ENCODE measurements at regions not wholly inside any gene's neighbourhood (a gene's known extent, or its start where the extent isn't known, plus 50 kb on each side); places are given as distances from the start of the nearest gene placed in this dataset.
"Not testable (repeated sequence)": the region's sequence is repeated elsewhere in the genome, so short reads cannot be mapped to it uniquely, and the experiment has no call there.

DNA sequence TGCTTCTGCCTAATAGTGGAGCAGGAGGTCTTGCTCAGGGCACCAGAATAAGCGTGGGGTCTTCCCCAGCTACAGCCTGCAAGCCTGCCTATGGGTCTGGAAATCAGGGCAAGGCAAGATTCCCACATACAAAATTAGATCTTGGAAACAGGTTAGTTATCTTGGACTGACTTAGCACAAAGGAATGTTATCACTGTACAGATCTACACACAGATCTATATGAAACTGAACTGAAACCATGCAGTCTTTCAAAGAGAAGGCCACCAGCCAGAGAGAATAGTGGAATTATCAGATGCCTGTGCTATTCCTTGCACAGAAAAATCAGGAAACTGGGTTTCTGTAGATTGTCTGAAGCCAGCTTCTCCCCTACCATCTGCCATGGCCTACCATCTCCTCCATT lies 585.7 kb downstream of the ACTL7B start:
- no peak for DNase-seq (ENCODE audit: low read depth in 4 of 4, low spot score in 3 of 4)

DNA sequence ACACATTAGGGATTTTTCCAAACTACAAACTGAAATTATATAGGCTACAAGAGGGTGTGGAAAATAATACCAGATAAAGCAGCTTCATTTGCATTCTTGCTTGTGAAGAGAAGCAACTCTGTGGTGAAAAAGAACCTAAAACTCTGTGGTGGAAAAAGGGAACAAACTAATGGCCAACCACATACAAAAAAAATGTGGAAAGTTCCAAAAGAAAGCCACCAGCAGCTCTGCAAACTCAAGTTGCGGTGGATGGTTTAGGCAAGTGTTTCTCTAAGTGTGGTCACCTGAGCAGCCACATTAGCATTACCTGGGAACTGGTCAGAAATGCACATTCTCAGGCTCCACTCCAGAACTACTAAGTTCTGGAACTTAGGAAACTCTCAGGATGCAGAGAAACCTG lies 586.4 kb downstream of the ACTL7B start:
- no peak for DNase-seq (ENCODE audit: low read depth in 4 of 4, low spot score in 3 of 4)

DNA sequence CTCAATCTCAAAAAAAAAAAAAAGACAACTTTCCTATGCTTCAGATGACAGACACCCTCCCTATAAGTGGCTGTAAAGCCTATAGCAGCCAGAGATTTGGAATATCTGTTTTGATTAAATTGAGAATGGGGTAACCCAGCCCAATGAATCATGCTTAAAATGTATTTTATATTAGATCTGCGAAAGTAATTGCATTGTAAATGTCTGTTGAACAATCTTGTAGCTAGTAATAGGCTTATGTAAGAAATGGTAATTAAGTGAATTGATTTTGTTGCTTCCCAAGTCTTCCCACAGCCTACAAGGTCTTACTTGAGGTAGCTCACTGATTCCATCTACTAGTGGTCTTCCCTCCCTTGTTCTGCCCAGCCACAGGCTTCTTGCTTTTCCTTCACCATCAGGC lies 590.7 kb downstream of the ACTL7B start:
- DNase-seq (ENCODE audit: low read depth in 4 of 4, low spot score in 3 of 4), result no peak

DNA sequence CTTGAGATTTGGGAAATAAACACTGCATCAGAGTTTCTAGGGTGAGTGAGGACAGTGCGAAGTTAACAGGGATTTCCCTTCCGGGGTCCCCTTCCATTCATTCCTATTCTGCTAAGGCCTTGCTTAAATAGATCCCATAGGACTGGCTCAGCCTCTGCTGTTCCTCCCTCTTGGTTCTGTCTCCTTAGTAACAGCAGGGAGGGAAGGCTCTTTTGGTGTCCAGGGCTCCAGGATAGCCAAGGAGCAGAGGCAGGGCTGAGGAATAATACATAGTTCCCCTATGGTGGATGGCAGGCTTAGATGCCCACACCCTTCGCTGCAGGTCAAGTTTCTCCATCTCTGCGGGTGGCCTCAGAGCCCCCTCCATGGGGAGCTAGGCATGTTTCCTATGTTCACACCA lies 591.7 kb downstream of the ACTL7B start:
- no peak for DNase-seq (ENCODE audit: low read depth in 4 of 4, low spot score in 3 of 4)

DNA sequence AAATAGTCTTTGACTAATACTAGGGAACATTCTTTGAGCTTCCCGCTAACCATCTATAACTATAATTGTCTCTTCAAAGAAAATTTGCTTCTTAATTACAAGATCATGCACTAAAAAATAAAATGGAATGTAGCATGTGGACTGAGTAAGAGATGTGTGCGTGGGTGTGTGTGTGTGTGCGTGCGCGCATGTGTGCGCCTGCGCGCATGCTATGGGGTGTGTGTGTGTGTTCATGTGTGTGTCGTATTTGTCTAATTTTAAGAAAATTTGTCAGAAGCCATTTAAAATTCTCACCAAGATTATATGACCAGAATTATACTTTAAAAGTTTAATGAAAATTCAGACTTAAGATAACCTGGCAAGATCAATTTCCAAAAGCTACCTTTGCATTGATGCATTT lies 593.0 kb downstream of the ACTL7B start:
- no peak for DNase-seq (ENCODE audit: low read depth in 4 of 4, low spot score in 3 of 4)

DNA sequence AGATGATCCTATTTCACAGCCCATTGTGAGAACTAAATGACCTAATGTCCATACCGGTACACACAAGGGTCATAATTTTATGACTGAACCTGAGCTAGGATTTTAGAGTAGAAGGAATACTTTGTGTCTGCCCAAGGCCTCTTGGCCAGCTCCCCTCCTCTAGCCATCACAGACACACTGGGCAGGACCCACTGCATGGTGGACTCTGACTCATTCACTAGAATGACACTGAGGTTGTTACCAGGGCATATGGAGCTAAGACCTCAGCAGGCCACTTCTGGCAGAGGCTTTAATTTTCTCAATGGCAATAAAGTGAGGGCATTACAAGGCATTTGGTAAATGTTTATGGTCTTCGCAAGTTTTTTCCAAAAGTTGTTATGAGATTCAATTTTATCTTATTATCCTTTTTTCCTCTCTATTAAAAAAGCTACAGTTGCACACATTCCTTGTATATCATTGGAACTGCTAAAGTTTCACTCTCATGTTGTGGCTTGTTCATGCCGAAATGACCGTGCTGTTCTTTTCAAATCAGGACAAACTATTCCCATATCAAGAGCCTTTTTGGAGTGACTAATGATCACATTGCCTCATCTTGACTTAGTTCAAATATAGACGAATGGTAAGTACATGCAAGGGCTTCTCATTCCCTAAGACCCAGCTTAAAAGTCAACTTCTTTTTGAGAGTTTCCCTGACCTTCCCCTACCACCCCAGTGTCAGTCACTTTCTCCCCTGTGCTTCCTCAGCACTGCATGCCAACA lies 595.7 kb downstream of the ACTL7B start:
- no peak for DNase-seq (ENCODE audit: low read depth in 4 of 4, low spot score in 3 of 4)

DNA sequence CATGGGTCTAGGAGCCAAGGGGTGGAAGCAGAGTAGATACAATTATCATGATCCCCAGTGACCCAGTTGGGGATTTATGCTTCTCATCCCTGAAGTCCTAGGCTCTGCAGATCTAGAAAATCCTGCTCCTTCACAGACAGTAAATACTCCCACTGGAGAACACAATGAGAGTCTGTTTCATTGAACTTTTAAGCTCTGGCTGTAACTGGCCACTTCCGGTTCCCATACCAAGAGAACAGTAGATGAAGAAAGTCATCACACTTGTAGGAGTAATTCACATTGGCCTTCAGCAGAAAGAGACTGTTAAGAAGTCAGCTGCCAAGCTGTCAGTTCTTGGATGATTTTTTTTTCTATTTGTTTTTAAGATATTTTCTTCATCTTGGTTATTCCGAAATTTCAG lies 597.1 kb downstream of the ACTL7B start:
- DNase-seq (ENCODE audit: low read depth in 4 of 4, low spot score in 3 of 4), result no peak

DNA sequence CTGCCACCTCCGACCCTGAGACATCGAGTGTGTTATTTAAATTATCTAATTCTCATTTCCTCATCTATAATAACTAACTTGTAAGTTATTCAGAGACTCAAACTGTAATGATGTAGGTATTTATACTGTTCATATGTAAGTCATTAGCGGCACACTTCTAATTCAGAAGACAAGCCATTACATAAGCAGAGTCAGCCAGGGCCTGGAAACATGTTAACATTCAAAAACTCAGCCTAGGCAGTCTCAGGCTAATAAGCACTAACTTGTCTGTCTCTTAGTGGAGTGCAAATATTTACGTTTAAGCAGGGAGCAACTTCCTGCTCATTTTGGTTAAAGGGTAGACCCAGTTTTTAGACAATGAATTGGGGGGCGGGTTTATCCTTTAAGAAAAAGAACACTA lies 598.4 kb downstream of the ACTL7B start:
- DNase-seq (ENCODE audit: low read depth in 4 of 4, low spot score in 3 of 4), result no peak

DNA sequence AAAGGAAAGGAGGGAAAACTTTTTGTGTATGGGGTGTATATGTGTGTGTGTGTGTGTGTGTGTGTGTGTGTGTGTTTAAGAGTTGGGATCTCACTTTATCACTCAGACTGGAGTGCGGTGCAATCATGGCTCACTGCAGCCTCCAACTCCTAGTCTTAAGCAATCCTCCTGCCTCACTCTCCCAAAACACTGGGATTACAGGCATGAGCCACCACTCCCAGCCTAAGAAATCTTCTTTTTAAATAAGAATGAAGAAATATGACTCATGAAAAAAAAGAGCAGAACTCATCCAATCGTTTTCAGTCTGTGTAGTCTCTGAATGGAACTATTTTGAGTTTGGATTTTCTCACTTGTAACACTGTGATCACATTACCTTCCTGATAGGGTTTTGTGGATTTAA lies 601.5 kb downstream of the ACTL7B start:
- DNase-seq (ENCODE audit: low read depth in 4 of 4, low spot score in 3 of 4), result no peak

DNA sequence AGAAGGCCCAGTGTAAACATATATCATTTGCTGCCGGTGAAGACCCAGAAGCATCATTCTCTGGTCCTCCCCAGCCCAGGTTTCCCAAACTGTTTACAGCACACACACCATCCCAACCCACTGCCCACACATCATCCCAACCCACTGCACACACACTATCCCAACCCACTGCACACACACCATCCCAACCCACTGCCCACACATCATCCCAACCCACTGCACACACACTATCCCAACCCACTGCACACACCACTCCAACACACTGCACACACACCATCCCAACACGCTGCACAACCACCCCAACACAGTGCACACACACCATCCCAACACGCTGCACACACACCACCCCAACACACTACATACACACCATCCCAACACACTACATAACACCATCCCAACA lies 608.4 kb downstream of the ACTL7B start:
- DNase-seq (ENCODE audit: low read depth in 4 of 4, low spot score in 3 of 4), result not testable (repeated sequence)

DNA sequence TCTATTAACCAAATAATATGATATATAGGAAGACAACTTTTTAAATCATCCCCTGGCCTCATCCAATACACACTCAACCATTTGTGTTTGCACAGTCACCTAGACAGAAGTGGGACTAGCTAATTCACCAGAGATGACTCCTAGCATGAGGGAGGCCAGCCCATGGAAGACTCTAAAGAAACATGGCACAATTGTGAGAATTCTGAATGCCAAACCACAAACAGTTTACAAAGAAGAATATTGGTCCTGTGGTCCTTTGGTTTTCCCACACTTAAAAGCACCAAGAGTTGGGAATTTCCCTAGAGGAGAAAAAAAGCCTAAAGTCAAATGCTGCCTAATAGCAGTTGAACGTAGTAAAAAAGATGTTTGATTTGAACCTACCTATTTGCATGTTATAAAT lies 609.9 kb downstream of the ACTL7B start:
- no peak for DNase-seq (ENCODE audit: low read depth in 4 of 4, low spot score in 3 of 4)

DNA sequence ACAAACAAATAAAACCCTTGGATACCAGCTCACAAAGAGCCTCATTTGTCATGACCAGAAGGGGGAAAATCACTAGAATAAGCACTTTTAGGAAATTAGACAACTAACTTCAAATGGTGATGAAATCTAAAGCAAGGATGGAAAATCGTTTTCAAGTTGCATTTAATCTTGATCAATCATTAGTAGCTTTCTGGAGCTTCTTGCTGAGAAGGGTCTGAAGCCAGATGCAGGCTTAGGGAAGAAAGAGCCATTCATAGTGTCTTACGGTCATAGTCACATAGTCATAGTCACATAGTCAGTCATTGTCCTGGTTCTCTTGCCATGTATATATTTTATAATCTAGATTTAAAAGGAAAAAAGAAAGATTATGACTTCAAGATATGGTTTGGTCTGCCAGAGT lies 610.5 kb downstream of the ACTL7B start:
- no peak for DNase-seq (ENCODE audit: low read depth in 4 of 4, low spot score in 3 of 4)

DNA sequence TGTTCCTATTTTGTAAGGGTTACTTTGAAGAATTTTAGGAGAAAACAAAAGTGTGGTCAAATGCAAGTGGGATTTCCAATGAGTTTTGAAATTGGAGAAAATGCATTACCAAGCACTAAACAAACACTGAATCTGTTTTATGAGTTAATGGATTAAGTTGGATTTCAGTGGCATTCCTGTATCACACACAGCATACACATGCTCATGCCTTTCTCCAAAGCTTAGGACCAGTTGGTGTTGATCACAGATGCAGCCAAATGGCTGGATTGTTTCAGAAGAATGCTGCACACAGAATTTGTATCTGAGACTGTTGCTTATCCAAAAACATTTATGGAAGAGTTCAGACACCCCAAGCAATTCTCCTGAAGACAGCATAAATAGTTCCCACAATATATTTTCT lies 611.1 kb downstream of the ACTL7B start:
- DNase-seq (ENCODE audit: low read depth in 4 of 4, low spot score in 3 of 4), result no peak

DNA sequence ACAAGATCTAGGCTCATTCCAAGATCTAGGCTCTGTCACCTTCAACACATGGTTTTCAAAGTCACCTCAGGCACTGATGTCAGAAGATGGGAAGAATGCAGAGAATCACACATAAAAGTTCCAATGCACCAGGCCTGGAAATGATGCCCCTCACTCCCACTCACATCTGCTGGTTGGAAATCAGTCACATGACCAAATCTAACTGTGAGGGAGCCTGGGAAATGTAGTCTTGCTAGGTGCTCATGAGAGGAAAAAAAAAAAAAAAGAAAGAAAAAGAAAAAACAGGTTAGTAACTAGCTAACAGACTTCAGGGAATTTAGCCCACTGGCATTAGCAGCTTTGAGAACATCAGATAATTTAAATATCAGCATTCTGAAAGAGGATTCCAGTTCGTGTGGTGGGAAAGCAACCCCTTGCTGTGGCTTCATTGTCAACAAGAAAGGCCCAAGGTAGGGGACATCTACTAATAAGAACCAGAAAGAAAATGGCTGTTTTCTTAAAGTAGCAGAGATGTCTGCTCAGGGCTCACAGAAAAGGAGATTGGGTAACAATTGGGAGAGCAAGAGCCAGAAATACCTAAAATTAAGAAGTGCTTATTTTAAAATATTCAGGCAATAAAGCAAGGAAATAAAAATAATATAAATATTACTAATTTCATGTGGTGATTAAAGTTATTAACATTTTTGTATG lies 614.3 kb downstream of the ACTL7B start:
- no peak for DNase-seq (ENCODE audit: low read depth in 4 of 4, low spot score in 3 of 4)

DNA sequence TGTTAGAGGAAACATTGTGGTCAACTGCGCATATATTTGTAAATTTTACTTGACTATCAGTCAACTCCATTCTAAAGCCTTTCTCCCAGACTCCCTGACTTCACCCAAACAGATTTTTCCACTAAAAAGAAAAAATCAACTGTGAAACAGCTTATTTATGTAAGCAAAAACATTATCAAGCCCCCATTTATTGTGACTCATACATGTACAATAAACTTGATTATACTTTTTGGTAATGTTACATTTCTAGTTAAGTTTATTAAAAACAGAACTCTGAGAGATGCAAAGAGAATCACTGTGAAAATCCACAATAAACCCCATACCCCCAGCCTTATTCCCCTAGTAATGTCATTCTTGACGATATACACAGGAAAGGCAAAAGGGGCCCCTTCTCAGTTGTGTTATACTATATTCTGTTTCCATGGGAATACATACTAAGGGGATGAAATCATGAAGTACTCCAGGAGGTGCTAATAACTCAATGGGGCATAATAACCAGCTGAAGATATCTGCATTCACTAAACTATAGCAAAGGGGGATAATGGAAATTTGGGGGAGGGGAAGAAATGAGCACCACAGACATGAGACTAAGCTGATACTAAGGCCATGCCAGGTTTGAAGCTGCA lies 616.0 kb downstream of the ACTL7B start:
- DNase-seq (ENCODE audit: low read depth in 4 of 4, low spot score in 3 of 4), result no peak

DNA sequence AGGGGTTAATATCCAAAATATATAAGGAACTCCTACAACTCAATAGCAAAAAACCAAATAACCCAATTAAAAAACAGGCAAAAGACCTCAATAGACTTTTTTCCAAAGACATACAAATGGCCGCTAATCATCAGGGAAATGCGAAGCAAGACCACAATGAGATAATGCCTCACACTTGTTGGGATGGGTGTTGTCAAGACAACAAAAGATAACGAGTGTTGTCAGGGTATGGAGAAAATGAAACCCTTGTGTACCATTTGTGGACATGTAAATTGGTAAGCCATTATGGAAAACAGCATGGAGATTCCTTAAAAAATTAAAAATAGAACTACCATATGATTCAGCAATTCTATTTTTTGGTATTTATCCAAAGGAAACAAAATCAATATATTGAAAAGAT lies 620.2 kb downstream of the ACTL7B start:
- no peak for DNase-seq (ENCODE audit: low read depth in 4 of 4, low spot score in 3 of 4)

DNA sequence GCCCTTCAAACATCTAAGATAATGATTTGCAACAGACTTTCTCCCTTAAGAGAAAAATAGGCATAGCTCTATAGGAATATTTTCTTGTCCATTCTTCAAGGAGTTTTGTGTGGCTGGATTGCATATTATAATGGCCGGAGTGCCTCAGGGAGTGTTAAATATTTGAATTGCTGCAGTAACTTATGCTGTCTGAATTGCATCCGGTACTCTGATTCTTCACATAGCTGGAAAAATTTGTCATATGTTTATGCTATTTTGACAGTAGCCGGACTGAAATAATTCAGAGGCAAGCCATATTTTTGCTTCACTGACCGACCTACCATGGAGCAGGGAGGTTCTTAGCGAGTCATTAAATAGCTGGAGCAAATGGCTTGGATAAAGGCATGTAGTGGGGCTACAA lies 621.0 kb downstream of the ACTL7B start:
- DNase-seq (ENCODE audit: low read depth in 4 of 4, low spot score in 3 of 4), result no peak

DNA sequence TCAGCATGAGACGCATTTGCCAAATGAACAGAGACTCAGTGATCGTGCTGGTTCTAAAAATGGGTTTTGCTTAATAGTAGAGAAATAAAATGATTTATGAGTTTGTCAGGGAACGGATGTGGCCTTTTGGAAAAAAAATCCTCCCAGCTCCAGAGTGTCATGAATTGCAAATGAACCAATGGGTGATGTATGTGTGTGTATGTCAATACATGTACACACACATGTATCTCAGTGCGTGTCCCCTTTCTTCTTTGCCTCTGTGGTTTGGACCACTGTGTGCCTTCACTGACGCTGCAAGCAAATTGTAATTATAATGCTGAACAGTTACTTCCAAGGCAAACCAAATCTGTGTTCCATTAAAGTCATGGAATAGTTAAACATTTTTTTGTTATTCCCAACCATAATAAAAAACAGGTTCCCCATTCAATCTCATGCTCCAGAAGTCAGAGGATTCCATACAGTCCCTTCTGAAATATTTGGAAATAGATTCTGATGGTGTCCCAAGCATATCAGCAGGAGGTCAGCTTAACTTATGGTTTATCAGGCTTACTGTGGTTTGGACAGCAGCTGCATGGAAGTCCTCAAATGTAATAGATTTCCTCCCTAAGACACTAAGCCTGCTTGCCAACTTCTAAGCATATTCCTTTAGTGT lies 630.5 kb downstream of the ACTL7B start:
- DNase-seq (ENCODE audit: low read depth in 4 of 4, low spot score in 3 of 4), result no peak

DNA sequence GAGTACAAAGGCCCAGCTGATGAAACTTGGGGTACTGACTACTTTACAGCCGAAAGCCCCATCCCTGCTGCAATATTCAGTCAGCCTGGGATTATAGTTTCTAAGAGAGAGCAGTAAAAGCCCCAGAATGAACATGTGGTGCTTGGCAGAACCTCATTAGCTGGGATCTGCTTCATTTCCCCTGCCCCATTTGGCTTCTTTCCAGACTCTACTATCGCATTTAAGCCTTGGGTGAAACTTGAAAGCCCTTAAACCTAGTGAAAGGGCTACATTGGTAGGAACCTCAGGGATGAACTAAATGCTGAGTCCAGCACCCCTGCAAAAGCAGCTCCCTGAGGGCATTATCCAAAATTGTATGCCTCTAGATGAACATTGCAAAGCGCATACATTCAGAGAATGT lies 631.1 kb downstream of the ACTL7B start:
- no peak for DNase-seq (ENCODE audit: low read depth in 4 of 4, low spot score in 3 of 4)

DNA sequence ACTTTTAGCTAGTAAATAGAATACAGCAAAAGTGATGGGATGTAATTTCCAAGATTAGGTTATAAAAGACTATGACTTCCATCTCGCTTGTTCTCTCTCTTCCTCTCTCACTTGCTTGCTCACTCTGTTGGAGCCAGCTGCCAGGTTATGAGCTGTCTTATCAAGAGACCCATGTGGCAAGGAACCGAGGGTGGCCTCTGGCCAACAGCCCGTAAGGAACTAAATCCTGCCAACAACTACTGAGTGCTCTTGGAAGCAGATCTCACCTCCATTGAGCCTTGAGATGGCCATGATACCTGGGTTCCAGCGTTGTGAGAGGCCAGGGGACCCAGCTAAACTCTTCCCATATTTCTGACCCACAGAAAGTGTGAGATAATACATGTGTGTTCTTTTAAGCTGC lies 636.1 kb downstream of the ACTL7B start:
- no peak for DNase-seq (ENCODE audit: low read depth in 4 of 4, low spot score in 3 of 4)

Measured in left renal pelvis (tissue), 4 donors.